Neural cell (in vitro differentiated cells): ENCODE measurements at regions not wholly inside any gene's neighbourhood (a gene's known extent, or its start where the extent isn't known, plus 50 kb on each side); places are given as distances from the start of the nearest gene placed in this dataset.
"Not testable (repeated sequence)": the region's sequence is repeated elsewhere in the genome, so short reads cannot be mapped to it uniquely, and the experiment has no call there.

Experiments used
- CTCF ChIP-seq: fragments of 450-650 bp; IDR thresholded peaks from 2 replicates; pipeline ENCODE4 v1.5.1; 2014; ENCODE audit warnings: antibody characterized with exemption, mild to moderate bottlenecking, moderate library complexity; ENCODE audit not compliant: poor library complexity, severe bottlenecking
- EP300 ChIP-seq: fragments of 450-650 bp; conservative IDR thresholded peaks from 2 replicates; pipeline ENCODE4 v1.6.1; 2014; ENCODE audit warnings: antibody characterized with exemption, mild to moderate bottlenecking, moderate library complexity; ENCODE audit not compliant: poor library complexity, severe bottlenecking
- EZH2 ChIP-seq: fragments of 200-600, 300-800 bp; shearing (Covaris generic), sonication (generic); IDR thresholded peaks from 2 replicates; pipeline ENCODE4 v1.6.1; 2014; ENCODE audit warnings: antibody characterized with exemption, low read length, borderline replicate concordance, mild to moderate bottlenecking; ENCODE audit not compliant: insufficient read depth, poor library complexity, severe bottlenecking
- POLR2AphosphoS5 ChIP-seq: IDR thresholded peaks from 2 replicates; pipeline ENCODE4 v1.6.1; 2012
- RAD21 ChIP-seq: fragments of 450-650 bp; conservative IDR thresholded peaks from 2 replicates; pipeline ENCODE4 v1.6.1; 2014; ENCODE audit warnings: antibody characterized with exemption, mild to moderate bottlenecking, moderate library complexity
- SMC3 ChIP-seq: fragments of 450-650 bp; conservative IDR thresholded peaks from 2 replicates; pipeline ENCODE4 v1.6.1; 2014; ENCODE audit warnings: antibody characterized with exemption, mild to moderate bottlenecking, moderate library complexity; ENCODE audit not compliant: poor library complexity

DNA sequence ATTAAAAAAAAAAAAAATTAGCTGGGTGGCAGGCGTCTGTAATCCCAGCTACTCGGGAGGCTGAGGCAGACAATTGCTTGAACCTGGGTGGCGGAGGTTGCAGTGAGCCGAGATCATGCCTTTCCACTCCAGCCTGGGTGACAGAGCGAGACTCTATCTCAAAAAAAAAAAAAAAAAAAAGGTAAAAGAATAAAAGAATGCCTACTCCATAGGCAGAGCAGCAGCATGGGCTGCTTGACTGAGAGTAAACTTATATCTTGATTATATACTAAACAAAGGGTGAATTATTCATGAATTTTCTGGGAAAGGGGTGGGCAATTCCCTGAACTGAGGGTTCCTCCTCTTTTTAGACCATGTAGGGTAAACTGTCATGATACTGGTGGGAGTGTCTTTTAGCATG is 254.4 kb upstream of the RGMA start:
- TF ChIP-seq CTCF, SMC3, RAD21, EP300, POLR2AphosphoS5, EZH2: not testable (repeated sequence)
